H1 (cell line): ENCODE measurements at regions not wholly inside any gene's neighbourhood (a gene's known extent, or its start where the extent isn't known, plus 50 kb on each side); places are given as distances from the start of the nearest gene placed in this dataset.

Experiments used
- CTCF ChIA-PET: fragments of 300-600 bp; sonication (Branson Sonifier 250); formaldehyde crosslinking; loops from one replicate; lab custom pipeline; 2021; ENCODE audit not compliant: partially characterized antibody; lab: Charles Lee
- POLR2A ChIA-PET: fragments of 300-600 bp; sonication (Branson Sonifier 250); formaldehyde crosslinking; loops from one replicate; lab custom pipeline; 2021; ENCODE audit warnings: inconsistent platforms; ENCODE audit not compliant: partially characterized antibody; lab: Charles Lee
- DNase-seq, 2 experiments: peaks; one replicate each; pipeline versions ENCODE4 v3.0.0 to v3.0.0-alpha.2; 2010 to 2022; ENCODE audit warnings: low spot score in 2 of 2, low read depth in 1 of 2, mixed read lengths in 1 of 2
- FAIRE-seq: peaks from 2 replicates; lab custom pipeline; 2011; peaks lifted over from hg19 to GRCh38; lab: Jason Lieb, UNC
- H2AFZ ChIP-seq: 2 replicates; pipeline ENCODE4 v1.8.1; 2012; ENCODE audit warnings: low read length, inconsistent platforms
- H2AK5ac ChIP-seq: 2 replicates; pipeline ENCODE4 v1.6.1; 2013; ENCODE audit warnings: low read depth, low read length
- H2BK120ac ChIP-seq: replicated peaks from 2 replicates; pipeline ENCODE3; 2013; ENCODE audit warnings: low read depth, low read length, inconsistent platforms
- H2BK12ac ChIP-seq: 2 replicates; pipeline ENCODE4 v1.6.1; 2013; ENCODE audit warnings: low read depth, low read length
- H2BK15ac ChIP-seq: 2 replicates; pipeline ENCODE4 v1.6.1; 2013; ENCODE audit warnings: low read length
- H2BK20ac ChIP-seq: 2 replicates; pipeline ENCODE4 v1.6.1; 2013; ENCODE audit warnings: low read length
- H2BK5ac ChIP-seq: 2 replicates; pipeline ENCODE4 v1.6.1; 2013; ENCODE audit warnings: low read depth, low read length
- H3K14ac ChIP-seq: 2 replicates; pipeline ENCODE4 v1.6.1; 2013; ENCODE audit warnings: inconsistent platforms; ENCODE audit not compliant: insufficient read length
- H3K18ac ChIP-seq: 2 replicates; pipeline ENCODE4 v1.6.1; 2013; ENCODE audit warnings: low read length; ENCODE audit errors: extremely low read depth
- H3K23ac ChIP-seq: 2 replicates; pipeline ENCODE4 v1.6.1; 2013; ENCODE audit warnings: inconsistent platforms; ENCODE audit not compliant: insufficient read length
- H3K23me2 ChIP-seq: 2 replicates; pipeline ENCODE4 v1.6.1; 2013; ENCODE audit warnings: low read depth, low read length
- H3K27ac ChIP-seq: 2 replicates; pipeline ENCODE4 v1.6.1; 2011; ENCODE audit warnings: low read depth, low read length, inconsistent platforms
- H3K27me3 ChIP-seq, 4 experiments: replicated peaks in 1 of 4; 1 replicate in 1 of 4; 2 replicates in 3 of 4; pipeline versions ENCODE4 v1.6.1 to v1.8.1; 2011 to 2013; ENCODE audit warnings: low read length in 3 of 4, mild to moderate bottlenecking in 3 of 4, inconsistent platforms in 2 of 4, mixed read lengths in 2 of 4, moderate library complexity in 1 of 4; ENCODE audit not compliant: control insufficient read depth in 3 of 4, insufficient read depth in 3 of 4; ENCODE audit errors: extremely low read depth in 1 of 4
- H3K36me3 ChIP-seq, 4 experiments: 2 replicates each; pipeline versions ENCODE4 v1.6.1 to v1.8.1; 2011 to 2013; ENCODE audit warnings: mild to moderate bottlenecking in 4 of 4, low read length in 3 of 4, moderate library complexity in 2 of 4, control low read depth in 1 of 4, inconsistent platforms in 1 of 4; ENCODE audit not compliant: insufficient read depth in 4 of 4, control insufficient read depth in 2 of 4
- H3K4ac ChIP-seq: replicated peaks from 2 replicates; pipeline ENCODE3; 2013; ENCODE audit warnings: low read length, low read depth, mixed read lengths, inconsistent platforms; ENCODE audit not compliant: insufficient read length
- H3K4me1 ChIP-seq, 4 experiments: replicated peaks in 1 of 4; 1 replicate in 1 of 4; 2 replicates in 3 of 4; pipeline versions ENCODE4 v1.6.1 to v1.8.1; 2011 to 2013; ENCODE audit warnings: low read length in 3 of 4, inconsistent platforms in 2 of 4, mixed read lengths in 1 of 4; ENCODE audit not compliant: insufficient read depth in 4 of 4, control insufficient read depth in 3 of 4
- H3K4me2 ChIP-seq, 2 experiments: 2 replicates each; pipeline versions ENCODE4 v1.6.1 to v1.8.1; 2011 to 2013; ENCODE audit warnings: low read depth in 2 of 2, low read length in 2 of 2, control low read depth in 1 of 2, inconsistent platforms in 1 of 2, mild to moderate bottlenecking in 1 of 2; ENCODE audit not compliant: insufficient read depth in 1 of 2
- H3K4me3 ChIP-seq, 4 experiments: fragments of 200-600, 300-600 bp in 1 of 4; sonication (generic), shearing (Covaris generic), sonication (Bioruptor Twin) in 1 of 4; 2 replicates each; pipeline versions ENCODE4 v1.5.1 to v1.8.1; 2011 to 2016; ENCODE audit warnings: low read length in 4 of 4, low read depth in 3 of 4, control low read depth in 2 of 4, inconsistent platforms in 2 of 4, mild to moderate bottlenecking in 2 of 4, mixed read lengths in 1 of 4, moderate library complexity in 1 of 4; ENCODE audit not compliant: insufficient read depth in 2 of 4; ENCODE audit errors: extremely low read depth in 1 of 4
- H3K56ac ChIP-seq: replicated peaks from 2 replicates; pipeline ENCODE3; 2013; ENCODE audit warnings: low read depth, mild to moderate bottlenecking, mixed read lengths, low read length, inconsistent platforms; ENCODE audit not compliant: insufficient read length
- H3K79me1 ChIP-seq: 2 replicates; pipeline ENCODE4 v1.6.1; 2013; ENCODE audit warnings: low read depth, low read length, control low read depth
- H3K79me2 ChIP-seq, 2 experiments: 2 replicates each; pipeline versions ENCODE4 v1.6.1 to v1.8.1; 2012 to 2013; ENCODE audit warnings: low read length in 2 of 2, mild to moderate bottlenecking in 2 of 2, inconsistent platforms in 1 of 2; ENCODE audit not compliant: insufficient read depth in 2 of 2, control insufficient read depth in 1 of 2
- H3K9ac ChIP-seq, 4 experiments: replicated peaks in 1 of 4; 1 replicate in 1 of 4; 2 replicates in 3 of 4; pipeline versions ENCODE4 v1.6.1 to v1.8.1; 2011 to 2013; ENCODE audit warnings: low read depth in 3 of 4, low read length in 3 of 4, control low read depth in 2 of 4, mild to moderate bottlenecking in 2 of 4, moderate library complexity in 2 of 4, inconsistent platforms in 1 of 4; ENCODE audit errors: extremely low read depth in 1 of 4
- H3K9me3 ChIP-seq, 2 experiments: 2 replicates each; pipeline versions ENCODE4 v1.6.1 to v1.8.1; 2012 to 2013; ENCODE audit warnings: mild to moderate bottlenecking in 2 of 2, moderate library complexity in 2 of 2, control low read depth in 1 of 2, inconsistent platforms in 1 of 2, low read depth in 1 of 2, low read length in 1 of 2, mixed read lengths in 1 of 2; ENCODE audit not compliant: insufficient read depth in 2 of 2
- H4K20me1 ChIP-seq, 2 experiments: replicated peaks in 1 of 2; 2 replicates each; pipeline versions ENCODE3 to v1.8.1; 2011 to 2013; ENCODE audit warnings: inconsistent platforms in 2 of 2, low read length in 2 of 2, mild to moderate bottlenecking in 1 of 2; ENCODE audit not compliant: insufficient read depth in 2 of 2, control insufficient read depth in 1 of 2
- H4K5ac ChIP-seq: 2 replicates; pipeline ENCODE4 v1.6.1; 2013; ENCODE audit warnings: low read length, low read depth, mixed read lengths, inconsistent platforms; ENCODE audit not compliant: insufficient read length
- H4K8ac ChIP-seq: 2 replicates; pipeline ENCODE4 v1.8.0; 2013; ENCODE audit warnings: mild to moderate bottlenecking, moderate library complexity, low read length, inconsistent platforms; ENCODE audit not compliant: insufficient read depth; ENCODE audit errors: extremely low read depth
- H4K91ac ChIP-seq: replicated peaks from 2 replicates; pipeline ENCODE3; 2013; ENCODE audit warnings: low read length, mixed read lengths, inconsistent platforms; ENCODE audit not compliant: insufficient read length
- TCF12 ChIP-seq: IDR thresholded peaks from 2 replicates; pipeline ENCODE4 v1.6.1; 2011; ENCODE audit warnings: low read depth, mild to moderate bottlenecking, low read length
- WGBS, 2 experiments: shearing (Covaris generic) in 1 of 2; methylation state at CpG; one replicate each; pipeline versions ENCODE4 v1.1.6 to v1.1.7; 2013 to 2015; ENCODE audit warnings: low lambda C conversion rate in 2 of 2, mixed read lengths in 2 of 2, inconsistent platforms in 1 of 2, low coverage in 1 of 2, missing lambda C conversion rate in 1 of 2; ENCODE audit not compliant: insufficient replicate concordance in 2 of 2, insufficient coverage in 1 of 2, insufficient read length in 1 of 2; ENCODE audit errors: extremely low coverage in 1 of 2, missing lambda C conversion rate in 1 of 2; 5-methylcytosine and 5-hydroxymethylcytosine counted together

DNA sequence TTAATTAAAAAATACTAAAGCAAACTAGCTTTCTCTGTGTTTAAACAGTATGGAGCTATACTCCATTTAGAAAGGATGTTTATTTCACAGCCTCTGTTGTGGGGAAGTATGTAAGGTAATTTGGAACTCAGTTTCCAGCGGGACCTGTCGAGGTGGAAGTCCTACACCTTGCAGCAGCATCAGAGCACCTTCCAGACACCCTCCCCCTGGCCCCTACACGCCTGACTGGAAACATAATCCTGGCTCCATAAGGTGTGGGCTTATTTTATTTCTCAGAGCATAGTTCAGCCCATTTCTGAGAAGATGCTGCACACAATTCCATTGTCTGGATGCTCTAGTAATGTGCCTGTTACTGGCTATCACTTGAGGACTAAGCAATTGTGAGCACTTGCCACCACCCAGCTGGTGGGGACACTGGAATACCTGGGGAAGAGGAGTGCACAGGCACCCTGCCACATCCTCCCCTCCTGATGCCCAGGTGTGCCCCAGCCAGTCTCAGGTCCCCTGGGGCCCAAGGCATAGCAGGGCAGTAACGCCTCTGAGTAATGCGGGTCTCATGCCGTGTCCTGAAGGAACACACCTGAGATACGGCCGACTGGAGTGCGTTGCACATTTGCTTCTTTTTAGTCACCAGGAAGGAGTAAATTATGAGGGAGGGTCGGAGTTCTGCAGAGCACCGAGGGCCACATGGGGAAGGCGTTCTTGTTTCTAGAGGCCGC, 556.5 kb downstream of the QKI start:
- Histone ChIP-seq H3K9ac (no peak overlapping the region), H2BK12ac (no peak overlapping the region), H2AFZ (no peak overlapping the region), H3K4ac (no peak overlapping the region), H2BK120ac (no peak overlapping the region), H4K5ac (no peak overlapping the region), H3K4me1 (no peaks in the 10 kb centered on the region), H3K79me1 (no peaks in the 10 kb centered on the region), H2BK20ac (no peak overlapping the region), H4K91ac (no peak overlapping the region), H2BK5ac (no peak overlapping the region), H3K56ac (no peak overlapping the region), H3K23ac (no peak overlapping the region), H3K4me2 (no peak overlapping the region), H3K79me2 (no peaks in the 10 kb centered on the region), H2BK15ac (no peak overlapping the region), H4K20me1 (no peaks in the 10 kb centered on the region), H3K14ac (no peak overlapping the region), H3K23me2 (no peaks in the 10 kb centered on the region), H4K8ac (no peak overlapping the region), H3K4me3 (no peak overlapping the region), H3K18ac (no peak overlapping the region), H3K9me3 (no peaks in the 10 kb centered on the region; a peak in 1 of 4 replicates), H3K36me3 (no peaks in the 10 kb centered on the region), H2AK5ac (no peak overlapping the region), H3K27ac (no peak overlapping the region), H3K27me3 (no peaks in the 10 kb centered on the region)
- ChIA-PET POLR2A (no interaction called here), CTCF (interaction anchor here (0.6 to 1.1 kb wide), 5 partner anchors 11 to 554 kb away, joined by 3 to 5 read pairs (median 4); no protein-coding TSS in a partner anchor)
- DNase-seq (no peak), FAIRE-seq (no peak)
- WGBS, 2 experiments: 98% methylated on average over 13 of the region's 13 CpGs; no CpG with 5 or more reads in 1 of the 2 experiments
- no peak for TF ChIP-seq TCF12
